Gastroesophageal sphincter (tissue), 3 donors: ENCODE measurements at regions not wholly inside any gene's neighbourhood (a gene's known extent, or its start where the extent isn't known, plus 50 kb on each side); places are given as distances from the start of the nearest gene placed in this dataset.

Experiments
- CTCF ChIP-seq, 4 experiments: fragments of 200-600 bp in 2 of 4; fragments of 450-650 bp in 2 of 4; sonication (generic) in 1 of 4; IDR thresholded peaks; one replicate each; pipeline ENCODE4 v1.5.1; 2017 to 2019; ENCODE audit warnings: antibody characterized with exemption in 4 of 4, mild to moderate bottlenecking in 2 of 4, moderate library complexity in 2 of 4
- EP300 ChIP-seq: sonication (generic); formaldehyde crosslinking; IDR thresholded peaks from one replicate; pipeline ENCODE4 v1.6.1; 2017; ENCODE audit warnings: antibody characterized with exemption, mild to moderate bottlenecking
- POLR2A ChIP-seq, 2 donors: fragments of 450-650 bp; IDR thresholded peaks; one replicate each; pipeline ENCODE4 v1.6.1; 2017; ENCODE audit warnings: antibody characterized with exemption in 2 of 2, mild to moderate bottlenecking in 2 of 2, moderate library complexity in 1 of 2
- POLR2AphosphoS5 ChIP-seq: sonication (generic); formaldehyde crosslinking; IDR thresholded peaks from one replicate; pipeline ENCODE4 v1.6.1; 2017; ENCODE audit warnings: antibody characterized with exemption

DNA sequence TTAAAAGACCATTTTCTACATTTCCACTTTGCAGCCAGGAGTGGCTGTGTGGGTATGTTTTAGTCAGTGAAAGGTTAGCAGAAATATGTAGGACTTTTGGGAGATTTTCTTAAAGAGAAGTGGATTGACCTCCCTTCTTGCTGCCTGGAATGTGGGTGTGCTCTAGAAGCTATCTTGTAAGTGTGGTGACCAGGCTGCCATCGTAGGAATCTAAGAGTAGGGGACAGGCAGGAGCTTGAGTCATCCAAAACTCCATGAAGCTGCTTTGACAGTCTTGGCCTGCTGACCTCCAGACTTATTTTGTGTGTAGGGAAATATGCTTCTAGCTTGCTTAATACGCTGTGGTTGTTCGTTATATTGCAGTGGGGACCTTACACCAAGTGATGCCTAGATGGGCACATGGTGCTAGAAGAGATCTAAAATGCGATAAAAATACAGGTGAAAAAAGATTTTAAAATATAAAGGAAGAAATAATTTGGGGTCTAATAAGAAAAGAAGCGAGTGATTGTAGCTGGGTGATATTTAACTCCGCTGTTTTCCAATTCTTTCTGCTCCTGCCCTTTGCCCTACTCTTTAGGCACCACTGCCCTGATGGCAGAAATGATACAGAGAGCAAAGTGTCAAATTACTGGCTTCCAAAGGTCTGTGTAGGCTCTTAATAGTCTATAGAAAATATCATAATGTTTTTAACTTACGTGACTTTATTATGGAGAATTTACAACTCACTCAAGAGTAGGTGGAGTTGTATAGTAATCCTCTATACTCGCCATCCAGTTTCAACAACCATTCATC is 298.2 kb upstream of the ZNF608 start:
- TF ChIP-seq CTCF (IDR thresholded peaks at IDR 0.05): no peak
- TF ChIP-seq EP300: no peak
- TF ChIP-seq POLR2A (IDR thresholded peaks at IDR 0.05): no peak
- no peak for TF ChIP-seq POLR2AphosphoS5
